NCI-H510A treated with DMSO at 0.1 percent for 48 hours (cell line): ENCODE measurements at regions not wholly inside any gene's neighbourhood (a gene's known extent, or its start where the extent isn't known, plus 50 kb on each side); places are given as distances from the start of the nearest gene placed in this dataset.
"Not testable (repeated sequence)": the region's sequence is repeated elsewhere in the genome, so short reads cannot be mapped to it uniquely, and the experiment has no call there.

Source experiments
- DNase-seq: peaks from one replicate; lab custom pipeline; 2025; lab: John Stamatoyannopoulos, UW

DNA sequence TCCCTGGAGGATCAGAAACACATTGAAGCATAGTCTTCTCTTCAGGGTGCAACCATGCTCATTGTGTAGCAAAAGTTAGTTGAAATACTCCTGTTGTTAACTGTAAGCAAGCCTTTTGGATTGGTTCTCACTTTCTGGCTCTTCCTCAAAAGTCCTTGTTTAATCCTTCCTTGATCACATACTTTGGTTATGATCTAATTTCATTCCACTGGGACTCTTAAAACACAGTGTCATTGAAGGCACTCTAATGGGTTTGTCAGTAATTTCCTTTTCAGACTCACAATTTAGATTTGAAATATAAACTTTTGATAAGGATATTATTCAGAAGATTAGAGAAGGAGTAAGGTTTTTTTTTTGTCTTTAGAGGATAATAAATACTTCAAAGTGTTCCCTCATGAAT is 451.7 kb upstream of the SGO1 start:
- no peak for DNase-seq

DNA sequence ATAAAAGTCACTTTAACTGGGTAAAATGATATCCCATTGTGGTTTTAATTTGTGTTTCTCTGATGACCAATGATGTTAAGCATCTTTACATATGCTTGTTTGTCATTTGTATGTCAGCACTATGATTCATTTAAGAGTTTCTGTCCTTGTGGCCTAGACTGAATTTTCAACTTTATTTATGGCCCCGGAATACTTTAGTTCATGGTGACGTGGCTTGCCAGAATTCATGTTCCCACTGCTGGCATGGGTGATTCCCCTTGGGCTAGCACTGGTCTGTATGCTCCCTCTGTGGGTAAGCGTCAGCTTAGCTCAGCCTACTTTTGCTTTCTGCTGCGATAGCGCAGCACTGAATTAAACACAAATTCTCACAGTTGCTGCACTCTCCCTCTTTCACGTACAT is 436.3 kb upstream of the SGO1 start:
- DNase-seq = no peak

DNA sequence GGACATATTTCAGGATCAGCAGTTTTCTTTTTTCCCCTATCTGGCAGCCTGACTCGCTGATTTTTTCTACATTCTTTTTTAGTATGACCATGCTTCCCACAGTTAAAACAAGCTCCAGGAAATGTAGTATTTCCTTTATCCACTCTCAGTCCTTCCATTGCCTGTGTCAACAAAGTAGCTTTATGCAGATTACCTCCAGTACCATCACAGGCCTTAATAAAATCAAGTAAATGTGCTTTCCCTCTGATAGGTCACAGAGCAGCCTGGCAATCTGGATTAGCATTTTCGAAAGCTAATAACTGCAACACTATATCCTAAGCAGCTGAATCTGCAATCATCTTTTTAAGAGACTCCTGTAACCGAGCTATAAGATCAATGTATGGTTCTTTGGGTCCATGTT is 432.6 kb upstream of the SGO1 start:
- not testable (repeated sequence) for DNase-seq

DNA sequence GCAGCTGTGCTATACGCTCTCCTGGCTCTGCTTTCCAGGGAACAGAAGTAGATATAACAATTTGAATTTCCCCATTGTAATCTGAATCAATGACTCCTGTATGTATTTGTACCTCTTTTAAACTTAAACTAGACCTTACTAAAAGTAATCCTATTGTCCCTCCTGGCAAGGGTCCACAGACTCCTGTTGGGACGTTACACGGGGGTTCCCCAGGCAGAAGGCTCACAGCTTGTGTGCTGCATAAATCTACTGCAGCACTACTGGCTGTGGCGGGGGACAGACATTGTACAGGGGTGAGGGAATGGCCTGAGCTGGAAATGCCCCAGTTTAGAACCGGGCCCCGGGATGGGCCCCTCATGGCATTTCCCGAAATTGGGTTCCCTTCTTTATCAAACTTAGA is 432.2 kb upstream of the SGO1 start:
- not testable (repeated sequence) for DNase-seq

DNA sequence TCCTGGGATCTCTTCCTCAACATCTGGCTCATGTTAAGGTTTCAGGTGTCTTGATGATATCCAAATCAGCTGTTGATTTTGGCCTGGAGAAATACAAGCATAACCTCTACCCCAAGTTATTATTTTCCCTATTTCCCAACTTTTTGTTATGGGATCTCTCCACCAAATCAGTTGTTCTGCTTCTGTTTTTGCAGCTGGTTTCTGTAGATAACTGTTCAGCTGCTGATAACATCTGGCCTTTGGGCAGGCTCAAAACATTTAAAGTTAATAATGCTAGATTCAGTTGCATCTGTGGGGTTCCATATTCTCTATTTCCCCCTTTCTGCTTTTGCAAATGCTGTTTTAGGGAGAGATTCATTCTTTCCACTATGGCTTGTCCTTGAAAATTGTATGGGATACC is 430.0 kb upstream of the SGO1 start:
- not testable (repeated sequence) for DNase-seq

DNA sequence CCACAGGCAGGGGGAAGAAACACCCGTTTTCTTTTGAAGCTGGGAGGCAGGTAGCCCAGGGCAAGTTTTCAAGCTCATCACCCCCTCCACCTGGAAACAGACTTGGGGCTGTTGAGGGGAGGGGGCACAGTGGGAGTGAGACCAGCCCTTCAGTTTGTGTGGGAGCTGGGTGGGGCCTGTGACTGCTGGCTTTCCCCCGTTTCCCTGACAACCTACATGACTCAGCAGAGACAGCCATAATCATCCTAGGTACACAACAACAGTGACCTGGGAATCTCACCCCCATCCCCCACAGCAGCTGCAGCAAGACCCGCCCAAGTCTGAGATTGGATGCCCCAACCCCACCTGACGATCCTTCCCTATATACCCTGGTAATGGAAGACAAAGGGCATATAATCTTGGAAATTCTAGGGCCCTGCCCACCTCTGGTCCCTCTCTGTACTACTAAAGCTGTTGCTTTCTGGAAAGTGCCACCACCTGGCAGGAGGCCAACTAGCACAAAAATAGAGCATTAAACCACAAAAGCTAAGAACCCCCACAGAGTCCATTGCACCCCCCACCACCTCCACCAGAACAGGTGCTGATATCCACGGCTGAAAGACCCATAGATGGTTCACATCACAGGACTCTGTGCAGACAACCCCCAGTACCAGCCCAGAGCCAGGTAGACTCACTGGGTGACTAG is 422.2 kb upstream of the SGO1 start:
- DNase-seq = no peak

DNA sequence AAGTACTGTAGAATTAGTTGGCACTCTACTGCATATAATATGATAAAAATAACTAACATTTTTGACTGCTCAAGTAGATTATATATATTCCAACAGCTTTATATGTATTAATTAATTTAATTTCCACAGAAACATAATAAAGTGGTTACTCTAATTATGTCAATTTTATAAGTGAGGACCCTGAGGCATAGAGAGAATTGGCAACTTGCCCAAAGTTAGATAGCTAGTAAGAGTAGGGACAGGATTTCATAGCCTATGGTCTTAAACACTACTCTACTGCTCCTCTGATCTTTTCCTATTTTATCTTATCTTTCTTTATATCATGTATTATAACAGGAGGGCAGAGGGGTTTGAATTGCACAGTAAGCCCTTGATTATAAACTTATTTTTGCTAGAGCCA is 418.7 kb upstream of the SGO1 start:
- DNase-seq = no peak

DNA sequence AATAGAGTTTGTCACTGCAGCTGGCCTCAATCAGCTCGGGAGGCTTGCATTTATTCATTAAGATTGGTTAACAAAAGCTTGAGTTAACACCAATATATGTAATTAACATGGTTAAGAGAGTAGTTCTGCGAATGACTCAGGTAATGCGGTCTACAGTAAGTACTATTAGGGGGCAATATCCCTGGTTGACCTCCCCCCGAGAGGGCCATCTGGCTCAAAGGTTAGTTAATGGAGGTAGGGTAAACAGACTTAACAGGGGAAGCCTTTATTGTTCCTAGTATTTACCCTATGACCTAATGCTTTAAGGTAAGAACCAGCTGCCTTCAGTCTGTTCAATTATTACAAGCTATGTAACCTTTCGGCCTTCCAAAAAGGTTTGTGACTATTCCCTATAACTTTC is 403.3 kb upstream of the SGO1 start:
- no peak for DNase-seq

DNA sequence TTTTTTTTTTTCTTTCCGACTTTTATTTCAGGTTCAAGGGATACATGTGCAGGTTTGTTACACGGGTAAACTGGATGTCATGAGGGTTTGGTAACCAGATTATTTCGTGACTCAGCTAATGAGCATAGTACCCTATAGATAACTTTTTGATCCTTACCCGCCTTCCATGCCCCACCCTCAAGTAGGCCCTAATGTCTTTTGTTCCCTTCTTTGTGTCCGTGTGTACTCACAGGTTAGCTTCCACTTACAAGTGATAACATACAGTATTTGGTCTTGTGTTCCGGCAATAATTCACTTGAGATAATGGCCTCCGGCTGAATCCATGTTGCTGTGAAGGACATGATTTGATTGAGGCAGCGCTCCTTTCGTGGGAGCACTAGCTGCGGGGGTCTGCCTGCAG is 402.8 kb upstream of the SGO1 start:
- DNase-seq = no peak

DNA sequence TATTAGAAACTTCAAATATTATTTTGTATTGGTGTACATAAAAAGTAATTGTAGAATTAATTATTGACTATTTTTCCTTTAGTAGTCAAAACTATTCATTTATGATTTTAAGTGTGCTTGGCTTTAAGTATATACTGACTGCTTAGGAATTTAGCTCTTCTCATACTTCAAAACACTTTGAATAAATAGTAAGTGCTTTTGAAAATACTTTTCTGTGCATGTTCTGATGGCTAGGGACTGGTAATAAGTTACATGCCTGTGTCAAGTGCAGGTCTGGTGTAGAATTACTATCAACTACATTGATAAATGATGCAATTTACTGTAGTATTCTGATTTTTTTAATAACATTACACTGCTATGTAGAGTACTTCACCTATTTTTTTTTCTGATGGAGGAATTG is 397.6 kb upstream of the SGO1 start:
- DNase-seq = no peak

DNA sequence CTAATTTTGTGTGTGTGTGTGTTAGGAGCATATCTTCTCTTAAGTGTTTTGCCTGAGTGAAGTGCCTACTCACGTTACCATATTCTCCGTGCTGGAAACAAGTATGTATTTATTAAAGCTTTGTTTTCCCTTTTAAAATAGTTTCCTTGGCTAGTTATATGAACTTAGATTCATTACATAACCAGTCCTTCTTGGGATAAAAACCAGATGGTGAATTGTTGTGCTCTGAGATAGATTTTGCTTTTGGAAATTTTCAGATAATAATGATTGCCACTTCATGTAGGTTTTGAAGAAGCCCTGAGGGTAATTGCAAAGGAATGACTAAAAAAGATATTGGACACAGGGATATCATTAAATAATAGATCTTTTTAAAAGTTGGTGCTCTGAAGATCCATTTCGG is 390.2 kb upstream of the SGO1 start:
- no peak for DNase-seq

DNA sequence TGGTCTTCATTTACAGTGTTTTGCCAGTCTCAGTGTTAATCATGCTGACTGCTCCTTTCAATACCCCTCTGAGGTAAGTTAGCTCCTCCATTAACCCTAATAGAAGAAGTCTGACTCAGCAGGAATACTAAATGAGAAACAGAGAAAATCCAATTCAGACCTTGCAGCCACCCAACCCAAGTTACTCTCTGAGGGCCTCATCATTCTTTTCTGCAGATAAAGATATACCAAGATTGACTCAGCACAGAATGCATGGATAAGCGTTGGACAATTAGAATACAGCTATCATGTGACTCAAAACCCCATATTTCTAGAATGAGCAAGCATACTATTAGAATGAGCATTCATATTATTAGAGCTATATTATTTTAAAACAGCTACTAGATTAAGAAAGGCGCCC is 389.1 kb upstream of the SGO1 start:
- no peak for DNase-seq

DNA sequence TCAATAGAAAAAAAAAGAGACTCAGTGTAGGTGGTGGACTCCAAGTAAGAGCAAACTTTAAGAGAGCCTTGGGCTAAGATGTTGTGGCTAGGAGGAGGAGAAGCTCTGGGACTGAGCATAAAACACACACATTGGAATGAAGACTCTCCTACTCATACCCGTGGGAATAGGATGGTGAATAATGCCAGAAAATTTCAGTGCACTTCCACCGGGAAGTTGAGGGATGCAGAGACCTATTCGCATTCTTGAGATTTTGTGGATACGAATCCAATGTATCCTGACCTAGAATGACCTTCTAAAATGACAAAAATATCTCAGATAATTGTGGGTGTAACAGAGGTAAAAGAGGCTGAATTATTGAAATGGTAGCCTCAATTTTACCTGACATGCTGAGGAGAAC is 388.7 kb upstream of the SGO1 start:
- DNase-seq = no peak

DNA sequence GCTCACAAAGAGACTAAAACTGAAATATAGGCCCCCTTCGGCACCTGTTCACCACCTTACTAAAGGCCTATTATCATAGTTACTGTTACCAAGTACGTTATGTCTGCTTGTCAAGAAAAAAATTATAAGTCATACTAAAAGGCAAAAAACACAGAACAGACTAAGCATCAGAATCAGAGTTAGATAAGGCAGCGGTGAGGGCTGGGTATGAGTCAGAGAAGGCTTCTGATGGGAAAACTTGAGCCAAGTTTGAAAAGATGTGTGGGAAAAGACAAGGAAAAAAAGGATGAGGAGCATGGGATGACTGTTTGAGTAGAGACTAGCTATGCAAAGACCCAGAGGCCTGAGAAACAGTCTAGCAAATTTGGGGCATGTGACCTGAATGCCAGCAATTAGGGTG is 387.2 kb upstream of the SGO1 start:
- no peak for DNase-seq

DNA sequence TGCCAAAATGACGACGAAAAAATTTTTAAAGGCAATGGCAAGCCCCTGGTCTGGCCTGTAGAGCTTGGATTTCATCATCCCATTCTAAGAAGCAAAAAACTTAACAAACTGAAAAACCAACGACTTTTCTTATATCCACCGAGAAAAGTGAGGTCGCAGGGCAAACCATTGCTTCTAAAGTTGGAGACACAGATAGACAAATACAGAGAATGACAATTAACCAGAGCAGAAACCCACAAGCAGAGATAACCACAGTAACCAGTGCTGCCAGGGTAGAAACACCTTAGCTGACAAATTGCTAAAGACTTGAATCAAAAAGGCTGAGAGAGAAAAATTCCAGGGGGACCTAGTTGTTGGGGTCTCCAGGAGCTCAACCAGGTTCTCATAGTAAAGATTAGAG is 386.5 kb upstream of the SGO1 start:
- DNase-seq = no peak

DNA sequence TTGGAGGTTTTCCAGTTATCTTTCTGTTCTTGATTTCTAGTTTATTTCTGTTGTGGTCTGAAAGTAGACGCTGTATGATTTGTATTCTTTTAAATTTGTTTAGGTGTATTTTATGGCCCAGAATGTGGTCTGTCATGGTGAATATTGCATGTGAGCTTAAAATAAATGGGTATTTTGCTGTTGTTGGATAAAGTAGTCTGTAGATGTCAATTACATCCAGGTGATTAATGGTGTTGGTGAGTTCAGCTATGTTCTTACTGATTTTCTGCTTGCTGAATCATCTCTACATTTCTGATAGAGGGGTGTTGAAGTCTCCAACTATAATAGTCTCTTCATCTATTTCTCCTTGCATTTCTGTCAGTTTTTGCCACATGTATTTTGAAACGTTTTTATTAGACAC is 383.3 kb upstream of the SGO1 start:
- DNase-seq = no peak

DNA sequence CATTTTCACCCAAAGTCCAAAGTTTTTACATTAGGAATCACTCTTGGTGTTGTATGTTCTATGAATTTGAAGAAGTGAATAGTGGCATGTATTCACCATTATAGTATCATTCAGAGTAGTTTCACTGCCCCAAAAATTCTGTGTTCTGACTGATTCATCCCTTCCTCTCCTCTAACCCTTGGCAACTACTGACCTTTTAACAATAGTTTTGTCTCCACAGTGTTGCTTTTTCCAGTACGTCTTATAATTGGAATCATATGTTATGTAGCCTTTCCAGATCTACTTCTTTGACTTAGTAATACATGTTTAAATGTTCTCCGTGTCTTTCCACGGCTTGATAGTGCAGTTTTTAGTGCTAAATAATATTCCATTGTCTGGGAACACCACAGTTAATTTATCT is 379.0 kb upstream of the SGO1 start:
- DNase-seq = no peak

DNA sequence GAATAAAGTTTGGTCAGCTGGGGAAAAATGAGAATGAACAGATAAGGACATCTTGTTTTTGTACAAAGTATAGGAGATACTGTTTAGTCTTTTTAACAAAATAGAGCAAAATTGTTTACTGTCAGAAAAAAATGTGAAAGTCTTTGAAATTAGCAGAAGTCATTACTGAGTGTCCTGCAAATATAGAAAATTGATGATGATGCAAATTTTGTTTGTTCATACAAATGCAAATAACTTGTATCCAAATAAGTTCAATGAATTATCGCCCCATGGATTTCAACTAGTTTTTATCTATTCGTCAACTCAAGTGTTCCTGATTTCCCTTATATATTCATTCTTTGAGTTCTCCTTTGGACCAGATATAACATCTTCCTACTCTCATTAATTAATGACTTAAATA is 378.0 kb upstream of the SGO1 start:
- DNase-seq = no peak

DNA sequence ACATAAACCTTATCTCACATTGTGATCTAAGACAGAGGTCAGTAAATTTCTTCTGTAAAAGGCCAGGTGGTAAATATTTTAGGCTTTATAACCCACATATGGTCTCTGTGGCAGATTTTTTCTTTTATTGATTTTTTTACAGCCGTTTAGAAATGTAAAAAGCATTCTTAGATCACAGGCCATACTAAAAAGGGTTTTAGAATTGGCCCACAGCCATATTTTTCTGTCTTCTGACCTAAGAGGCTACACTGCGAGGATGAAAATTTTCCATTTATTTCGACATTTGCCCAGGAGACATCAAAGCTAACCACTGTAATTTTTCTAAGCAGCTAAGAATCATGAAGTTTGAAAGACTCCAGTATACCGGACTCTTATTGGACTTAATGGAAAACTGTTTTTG is 377.2 kb upstream of the SGO1 start:
- DNase-seq = no peak

DNA sequence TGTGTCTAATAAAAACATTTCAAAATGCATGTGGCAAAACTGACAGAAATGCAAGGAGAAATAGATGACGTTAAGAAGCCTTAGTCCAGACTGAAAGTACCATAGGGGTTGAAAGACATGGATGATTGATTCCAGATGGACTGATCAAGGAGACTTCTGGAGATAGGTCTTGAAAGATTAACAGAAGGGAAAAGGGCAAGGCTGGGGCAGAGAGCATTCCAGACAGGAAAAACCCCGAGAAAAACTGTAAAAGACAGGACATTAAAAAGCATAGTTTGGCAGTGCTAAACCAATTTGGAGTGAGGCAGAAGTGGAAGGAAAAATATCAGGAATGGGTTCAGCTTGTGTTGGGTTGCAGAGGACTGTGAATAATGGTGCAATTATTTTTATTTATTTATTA is 375.2 kb upstream of the SGO1 start:
- DNase-seq = no peak

DNA sequence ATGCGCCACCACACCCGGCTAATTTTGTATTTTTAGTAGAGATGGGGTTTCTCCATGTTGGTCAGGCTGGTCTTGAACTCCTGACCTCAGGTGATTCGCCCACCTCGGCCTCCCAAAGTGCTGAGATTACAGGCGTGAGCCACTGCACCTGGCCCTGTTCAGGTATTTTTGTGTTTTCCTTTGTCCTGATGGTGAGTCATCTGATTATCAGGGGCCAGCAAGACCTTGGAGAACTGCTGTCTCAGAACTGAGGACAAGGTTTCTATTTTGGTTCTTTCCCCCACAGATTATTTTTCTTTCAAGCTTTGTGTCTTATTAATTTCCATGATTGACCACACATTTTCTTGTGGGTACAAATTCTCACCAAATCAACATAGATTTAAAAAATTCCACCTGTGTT is 374.4 kb upstream of the SGO1 start:
- not testable (repeated sequence) for DNase-seq

DNA sequence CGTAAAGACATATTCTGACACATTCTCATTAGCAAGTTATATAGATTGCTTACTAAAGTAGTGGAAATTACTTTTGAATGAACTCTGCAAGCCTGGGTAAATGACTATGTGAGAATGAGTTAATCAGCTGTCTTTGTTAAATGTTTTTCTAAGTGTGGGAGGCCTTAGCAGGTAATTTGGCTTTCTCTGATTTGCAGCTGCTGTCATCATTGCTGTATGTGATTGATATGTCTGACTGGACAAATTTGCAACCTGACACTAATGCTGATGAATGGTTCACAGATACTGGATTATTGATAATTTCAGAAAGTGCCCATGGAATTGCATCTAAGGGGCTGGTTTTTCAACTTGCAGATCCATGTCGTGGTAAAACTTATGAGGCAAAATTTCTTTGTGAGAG is 372.2 kb upstream of the SGO1 start:
- DNase-seq = no peak

DNA sequence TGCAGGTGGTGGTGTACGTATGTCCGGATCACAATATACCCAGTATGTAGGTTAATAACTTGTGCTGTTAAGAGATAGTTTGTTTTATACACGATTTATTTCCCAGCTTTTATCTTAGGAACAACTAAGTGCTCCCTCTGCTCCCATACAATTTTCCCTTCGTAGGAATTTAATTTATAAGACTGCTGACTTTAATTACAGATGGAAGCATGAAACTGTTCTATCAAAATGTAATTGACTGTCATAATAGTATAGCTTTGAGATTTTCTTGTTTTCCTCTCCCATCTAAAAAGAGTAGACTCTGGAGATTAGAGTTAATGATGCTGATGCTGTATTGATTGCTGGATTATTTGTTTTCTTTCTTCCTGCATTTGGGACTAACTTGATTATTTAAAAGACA is 370.7 kb upstream of the SGO1 start:
- no peak for DNase-seq

DNA sequence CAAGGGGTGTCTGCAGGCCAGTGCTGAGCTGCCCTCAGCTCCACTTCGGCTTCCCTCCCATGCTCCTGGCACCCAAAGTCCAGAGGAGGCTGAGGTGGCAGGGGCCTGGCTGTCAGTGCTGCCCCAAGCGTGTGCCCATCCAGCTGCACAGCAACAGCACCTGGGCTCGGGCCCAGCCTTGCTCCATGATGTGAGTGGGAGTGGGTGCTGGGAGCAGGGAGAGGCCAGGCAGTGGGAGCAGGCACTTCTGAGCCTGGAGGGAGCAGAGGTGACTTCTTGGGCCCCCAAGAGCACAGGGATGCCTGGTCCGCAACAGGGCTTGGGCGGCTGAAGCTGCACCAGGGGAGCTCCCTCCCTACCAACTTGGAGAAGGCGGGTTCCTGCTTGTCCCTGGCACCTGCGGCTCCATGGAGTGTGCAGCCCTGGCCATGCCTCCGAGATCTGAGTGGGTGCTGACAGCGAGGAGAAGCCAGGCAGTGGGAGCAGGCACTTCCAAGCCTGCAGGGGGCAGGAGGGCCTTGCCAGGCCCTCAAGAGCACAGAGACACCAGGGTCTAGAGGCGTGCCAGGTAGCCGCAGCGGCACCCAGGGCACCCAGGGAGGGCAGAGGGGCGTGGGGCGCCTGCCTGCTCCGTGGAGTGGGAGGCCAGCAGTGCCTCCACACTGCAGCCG is 366.7 kb upstream of the SGO1 start:
- DNase-seq = no peak
